SU-DHL-6 (cell line): ENCODE measurements at regions not wholly inside any gene's neighbourhood (a gene's known extent, or its start where the extent isn't known, plus 50 kb on each side); places are given as distances from the start of the nearest gene placed in this dataset.

Experiments
- H2AFZ ChIP-seq: fragments of 200-600 bp; sonication (generic); 2 replicates; pipeline ENCODE4 v1.6.1; 2014; ENCODE audit warnings: low read depth, mild to moderate bottlenecking, moderate library complexity, mixed read lengths, antibody characterized with exemption, low read length; ENCODE audit not compliant: severe bottlenecking
- H3F3A ChIP-seq: fragments of 200-600 bp; shearing (Covaris generic); 2 replicates; pipeline ENCODE4 v1.6.0; 2016; ENCODE audit warnings: antibody characterized with exemption, mild to moderate bottlenecking; ENCODE audit not compliant: insufficient read depth
- H3K27ac ChIP-seq: fragments of 200-600 bp; sonication (generic); 2 replicates; pipeline ENCODE4 v1.5.1; 2016; ENCODE audit warnings: low read depth, mild to moderate bottlenecking, low read length, moderate library complexity, mixed read lengths
- H3K27me3 ChIP-seq: fragments of 200-600 bp; sonication (generic), shearing (Covaris generic); 2 replicates; pipeline ENCODE4 v1.6.0; 2014; ENCODE audit warnings: mild to moderate bottlenecking, low read length
- H3K36me3 ChIP-seq: fragments of 200-600 bp; sonication (generic); 2 replicates; pipeline ENCODE4 v1.6.1; 2014; ENCODE audit warnings: mild to moderate bottlenecking, low read length, mixed read lengths
- H3K4me2 ChIP-seq: fragments of 300-600, 200-600 bp; shearing (Covaris generic), sonication (generic); 2 replicates; pipeline ENCODE4 v1.6.0; 2014; ENCODE audit warnings: low read length, low read depth, mild to moderate bottlenecking; ENCODE audit not compliant: poor library complexity, severe bottlenecking
- H3K4me3 ChIP-seq: fragments of 200-600 bp; sonication (generic); 2 replicates; pipeline ENCODE4 v1.5.1; 2014; ENCODE audit warnings: antibody characterized with exemption, low read length, mild to moderate bottlenecking, mixed read lengths; ENCODE audit not compliant: insufficient read depth, poor library complexity, severe bottlenecking
- H3K79me2 ChIP-seq: fragments of 200-600 bp; sonication (generic); 2 replicates; pipeline ENCODE4 v1.6.1; 2014; ENCODE audit warnings: mild to moderate bottlenecking, low read length, moderate library complexity; ENCODE audit not compliant: insufficient read depth
- H3K9ac ChIP-seq: fragments of 200-600 bp; sonication (generic); 2 replicates; pipeline ENCODE4 v1.7.0; 2014; ENCODE audit warnings: mild to moderate bottlenecking, low read length
- H3K9me2 ChIP-seq: fragments of 200-600 bp; sonication (generic); replicated peaks from 2 replicates; pipeline ENCODE4 v1.6.1; 2014; ENCODE audit warnings: low read length; ENCODE audit not compliant: insufficient read depth
- H3K9me3 ChIP-seq: fragments of 200-600 bp; sonication (generic); 2 replicates; pipeline ENCODE4 v1.6.1; 2014; ENCODE audit warnings: low read length, mixed read lengths; ENCODE audit not compliant: insufficient read depth
- H4K20me1 ChIP-seq: fragments of 200-600 bp; sonication (generic); 2 replicates; pipeline ENCODE4 v1.6.1; 2014; ENCODE audit warnings: low read depth, mild to moderate bottlenecking, antibody characterized with exemption, low read length, moderate library complexity, mixed read lengths
- EZH2phosphoT487 ChIP-seq: fragments of 200-600 bp; sonication (generic), shearing (Covaris generic); conservative IDR thresholded peaks from 2 replicates; pipeline ENCODE4 v1.6.1; 2018; ENCODE audit warnings: mild to moderate bottlenecking, antibody characterized with exemption, low read length, moderate library complexity, mixed read lengths
- TF ChIP-seq, protein P1 (sequence below): fragments of 200-600 bp; sonication (generic); IDR thresholded peaks from one replicate; pipeline ENCODE4 v1.5.1; 2017; ENCODE audit warnings: antibody characterized with exemption, mild to moderate bottlenecking, low read length, moderate library complexity; ENCODE audit not compliant: insufficient read depth, poor library complexity, severe bottlenecking

DNA sequence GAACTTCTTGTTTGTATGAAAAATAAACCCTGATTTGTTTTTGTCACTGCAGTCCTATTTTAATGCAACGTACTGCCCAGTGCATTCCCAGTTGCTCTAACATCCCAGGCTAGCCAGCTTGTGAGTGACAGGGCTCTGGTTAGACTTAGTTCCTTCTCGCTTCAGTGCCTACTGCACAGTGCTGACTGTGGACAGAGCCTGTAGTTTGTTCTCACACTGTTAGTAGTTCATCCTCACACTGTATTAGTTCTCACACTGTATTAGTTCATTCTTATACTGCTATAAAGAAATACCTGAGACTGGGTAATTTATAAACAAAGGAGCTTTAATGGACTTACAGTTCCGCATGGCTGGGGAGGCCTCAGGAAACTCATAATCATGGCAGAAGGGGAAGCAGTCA is 116.6 kb upstream of the SALL1 start:
- H4K20me1 ChIP-seq, result no peaks in the 10 kb centered on the region
- H2AFZ ChIP-seq, result no peak overlapping the region
- no peak overlapping the region for H3K4me3 ChIP-seq
- no peaks in the 10 kb centered on the region for H3K9me3 ChIP-seq
- no peak overlapping the region for H3K4me2 ChIP-seq
- no peak overlapping the region for H3K9ac ChIP-seq
- no peaks in the 10 kb centered on the region for H3K79me2 ChIP-seq
- no peak overlapping the region for H3K27ac ChIP-seq
- TF ChIP-seq, protein P1, sequence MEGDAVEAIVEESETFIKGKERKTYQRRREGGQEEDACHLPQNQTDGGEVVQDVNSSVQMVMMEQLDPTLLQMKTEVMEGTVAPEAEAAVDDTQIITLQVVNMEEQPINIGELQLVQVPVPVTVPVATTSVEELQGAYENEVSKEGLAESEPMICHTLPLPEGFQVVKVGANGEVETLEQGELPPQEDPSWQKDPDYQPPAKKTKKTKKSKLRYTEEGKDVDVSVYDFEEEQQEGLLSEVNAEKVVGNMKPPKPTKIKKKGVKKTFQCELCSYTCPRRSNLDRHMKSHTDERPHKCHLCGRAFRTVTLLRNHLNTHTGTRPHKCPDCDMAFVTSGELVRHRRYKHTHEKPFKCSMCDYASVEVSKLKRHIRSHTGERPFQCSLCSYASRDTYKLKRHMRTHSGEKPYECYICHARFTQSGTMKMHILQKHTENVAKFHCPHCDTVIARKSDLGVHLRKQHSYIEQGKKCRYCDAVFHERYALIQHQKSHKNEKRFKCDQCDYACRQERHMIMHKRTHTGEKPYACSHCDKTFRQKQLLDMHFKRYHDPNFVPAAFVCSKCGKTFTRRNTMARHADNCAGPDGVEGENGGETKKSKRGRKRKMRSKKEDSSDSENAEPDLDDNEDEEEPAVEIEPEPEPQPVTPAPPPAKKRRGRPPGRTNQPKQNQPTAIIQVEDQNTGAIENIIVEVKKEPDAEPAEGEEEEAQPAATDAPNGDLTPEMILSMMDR, result no peak
- TF ChIP-seq EZH2phosphoT487, result no peak
- no peaks in the 10 kb centered on the region for H3F3A ChIP-seq
- no peaks in the 10 kb centered on the region for H3K36me3 ChIP-seq
- H3K27me3 ChIP-seq, result no peaks in the 10 kb centered on the region
- H3K9me2 ChIP-seq, result no peaks in the 10 kb centered on the region

DNA sequence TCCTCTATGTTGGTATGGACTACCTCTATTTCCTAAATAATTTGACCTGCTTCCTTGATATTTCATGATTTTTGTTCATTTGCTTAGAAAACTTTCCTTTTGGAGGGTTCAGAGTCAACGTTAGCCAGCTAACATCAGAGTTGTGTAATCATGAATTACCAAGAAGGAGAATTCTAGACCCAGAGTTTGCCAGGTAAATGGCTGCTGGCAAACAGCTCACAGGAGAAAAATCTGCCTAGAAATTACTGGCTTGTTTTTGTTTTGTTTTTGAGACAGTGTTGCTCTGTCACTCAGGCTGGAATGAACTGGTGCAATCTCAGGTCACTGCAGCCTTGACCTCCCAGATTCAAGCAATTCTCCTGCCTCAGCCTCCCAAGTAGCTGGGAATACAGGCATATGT is 111.4 kb upstream of the SALL1 start:
- no peak overlapping the region for H3K9ac ChIP-seq
- H3K9me3 ChIP-seq, result no peaks in the 10 kb centered on the region
- H4K20me1 ChIP-seq, result no peaks in the 10 kb centered on the region
- H3K79me2 ChIP-seq, result no peaks in the 10 kb centered on the region
- no peak overlapping the region for H3K27ac ChIP-seq
- no peaks in the 10 kb centered on the region for H3F3A ChIP-seq
- TF ChIP-seq EZH2phosphoT487, result no peak
- TF ChIP-seq, protein P1, result no peak
- H3K4me2 ChIP-seq, result no peak overlapping the region
- no peaks in the 10 kb centered on the region for H3K27me3 ChIP-seq
- H3K9me2 ChIP-seq, result no peaks in the 10 kb centered on the region
- H2AFZ ChIP-seq, result no peak overlapping the region
- no peaks in the 10 kb centered on the region for H3K36me3 ChIP-seq
- no peak overlapping the region for H3K4me3 ChIP-seq

- no peak overlapping the region for H3K4me2 ChIP-seq
- no peak overlapping the region for H3K27ac ChIP-seq
- no peaks in the 10 kb centered on the region for H3F3A ChIP-seq
- no peaks in the 10 kb centered on the region for H3K9me3 ChIP-seq
- no peak overlapping the region for H3K9ac ChIP-seq
- H4K20me1 ChIP-seq, result no peaks in the 10 kb centered on the region
- no peak overlapping the region for H2AFZ ChIP-seq
- H3K9me2 ChIP-seq, result no peaks in the 10 kb centered on the region
- H3K4me3 ChIP-seq, result no peak overlapping the region
- H3K27me3 ChIP-seq, result no peaks in the 10 kb centered on the region
- no peaks in the 10 kb centered on the region for H3K79me2 ChIP-seq
- TF ChIP-seq, protein P1, result no peak
- no peak for TF ChIP-seq EZH2phosphoT487
- H3K36me3 ChIP-seq, result no peaks in the 10 kb centered on the region
These were observed 110.8 kb upstream of the SALL1 start for GRCh38 chr16:51261919-51262318.
